G401 (cell line): ENCODE measurements at regions not wholly inside any gene's neighbourhood (a gene's known extent, or its start where the extent isn't known, plus 50 kb on each side); places are given as distances from the start of the nearest gene placed in this dataset.
"Not testable (repeated sequence)": the region's sequence is repeated elsewhere in the genome, so short reads cannot be mapped to it uniquely, and the experiment has no call there.

Source experiments
- DNase-seq: peaks from one replicate; pipeline ENCODE4 v3.0.0-alpha.2; 2015; ENCODE audit warnings: low spot score
- in situ Hi-C: cut with HindIII; loops from 2 replicates; pipeline ENCODE4 v1.10.0; 2016; ENCODE audit warnings: low sequenced_read_pairs, mixed read lengths

DNA sequence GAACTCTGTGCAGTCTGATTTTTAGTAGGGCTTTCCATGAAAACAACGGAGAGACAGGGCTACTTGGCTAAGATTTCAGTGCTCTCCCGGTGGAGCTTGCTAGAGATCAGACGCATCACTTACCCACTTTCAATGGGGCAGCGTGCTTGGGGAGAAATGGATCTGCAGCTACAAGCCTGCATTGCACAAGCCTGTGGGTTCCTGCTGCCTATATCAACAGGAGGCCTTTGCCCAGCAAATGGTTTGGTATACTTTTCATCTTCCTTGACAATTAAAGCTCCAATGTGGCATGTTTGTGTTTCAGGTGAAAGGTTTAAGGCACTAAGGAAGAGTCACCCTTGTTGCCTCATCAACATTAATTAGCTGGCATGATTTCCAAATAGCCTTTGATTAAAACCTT lies 136.0 kb upstream of the FOXQ1 start:
- in situ Hi-C loops, result no loop called here
- DNase-seq, result no peak

DNA sequence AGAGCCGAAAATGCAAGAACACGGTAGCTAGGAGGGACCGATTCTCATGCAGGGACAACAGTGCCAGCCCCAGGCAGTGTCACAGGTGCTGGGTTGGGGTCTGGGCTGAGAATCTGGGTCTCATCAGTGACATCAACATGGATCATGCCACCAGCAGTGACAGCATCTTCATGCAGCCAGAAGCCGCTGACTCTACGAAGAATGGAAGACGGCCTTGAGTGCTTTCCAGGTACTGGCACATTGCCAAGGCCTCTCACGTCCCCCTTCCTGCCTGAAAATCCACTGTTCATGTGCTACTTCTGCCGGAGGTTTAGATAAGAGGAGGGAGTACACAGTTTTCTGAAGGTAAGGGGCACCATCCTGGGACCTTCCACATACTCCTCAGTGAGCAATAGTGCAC lies 141.1 kb upstream of the FOXQ1 start:
- in situ Hi-C loops, result no loop called here
- DNase-seq, result no peak

DNA sequence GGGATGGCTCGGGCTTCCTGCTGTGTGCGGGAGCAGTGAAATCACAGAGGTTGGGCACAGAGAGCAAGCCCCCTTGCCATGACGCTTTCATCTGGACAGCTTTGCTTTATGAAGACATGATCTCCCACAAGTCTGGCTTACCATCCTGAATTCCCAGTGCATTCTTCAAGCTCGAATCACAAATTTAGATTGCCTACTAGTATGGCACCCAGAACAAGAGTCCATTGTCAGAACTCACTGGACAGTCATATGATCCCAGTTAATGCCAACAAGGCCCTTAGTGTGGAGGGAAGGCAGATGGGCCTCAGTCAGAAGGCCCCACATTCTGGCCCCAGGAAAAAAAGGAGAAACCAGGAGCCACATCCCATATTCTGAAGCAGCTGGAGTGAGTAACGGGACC lies 147.3 kb upstream of the FOXQ1 start:
- DNase-seq, result no peak
- in situ Hi-C loops, result no loop called here

DNA sequence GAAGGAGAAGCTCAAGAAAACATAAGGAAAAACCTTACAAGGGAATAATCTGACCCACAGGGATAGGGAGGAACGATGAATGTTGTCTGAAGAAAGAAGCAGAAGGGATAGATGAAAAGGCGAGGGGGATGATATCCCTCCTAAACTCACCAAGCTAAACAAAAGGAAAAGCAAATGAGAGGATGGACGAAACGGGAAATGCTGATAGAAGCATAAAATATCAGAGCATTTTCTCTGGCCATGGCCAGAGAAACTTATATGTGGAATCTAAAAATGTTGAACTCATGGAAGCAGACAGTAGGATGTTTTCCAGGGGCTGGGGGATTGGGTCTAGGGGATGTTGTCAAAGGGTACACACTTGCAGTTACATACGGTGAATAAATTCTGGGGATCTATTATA lies 148.4 kb upstream of the FOXQ1 start:
- in situ Hi-C loops, result no loop called here
- DNase-seq, result no peak

DNA sequence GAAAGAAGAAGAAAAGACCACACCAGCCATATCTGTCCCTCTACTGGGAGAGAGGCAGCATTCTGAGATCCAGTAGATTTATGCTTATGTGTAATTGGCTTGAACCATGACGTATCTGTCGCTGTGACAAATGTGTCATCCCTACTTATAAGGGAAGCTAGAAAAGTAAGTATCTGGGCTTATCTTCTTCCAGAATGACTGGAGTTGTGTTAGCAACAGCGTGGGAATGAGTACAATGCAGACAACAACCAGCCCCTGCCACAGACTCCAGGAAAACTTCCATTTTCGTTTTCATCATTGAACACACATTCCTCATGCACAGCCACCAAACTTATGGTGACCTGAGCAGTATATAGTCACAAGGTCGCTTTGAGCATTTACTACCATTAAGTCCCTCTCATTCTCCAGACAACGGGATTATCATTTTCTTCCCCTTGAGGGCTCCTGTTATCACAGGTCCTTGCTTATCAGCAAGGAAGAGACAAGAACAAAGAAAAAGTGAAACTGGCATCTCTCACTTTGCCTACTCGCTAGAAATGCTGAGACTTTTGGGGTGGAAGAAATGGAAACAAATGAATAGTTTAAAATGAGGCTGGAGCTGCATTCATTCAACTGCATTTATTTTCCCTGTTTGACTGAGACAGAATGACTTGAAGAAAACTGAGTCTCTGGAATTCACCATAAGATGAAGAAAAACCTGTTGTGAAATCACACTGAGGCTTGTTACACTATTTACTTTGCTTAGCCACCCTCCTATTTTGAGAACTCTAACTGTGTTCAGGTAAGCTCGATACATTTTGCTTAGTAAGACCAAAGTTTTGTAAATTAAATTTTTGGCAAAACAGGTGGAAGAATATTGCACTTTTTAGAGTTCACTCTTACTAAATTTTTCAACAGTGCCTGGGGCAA lies 149.3 kb upstream of the FOXQ1 start:
- no peak for DNase-seq
- in situ Hi-C loops, result no loop called here

DNA sequence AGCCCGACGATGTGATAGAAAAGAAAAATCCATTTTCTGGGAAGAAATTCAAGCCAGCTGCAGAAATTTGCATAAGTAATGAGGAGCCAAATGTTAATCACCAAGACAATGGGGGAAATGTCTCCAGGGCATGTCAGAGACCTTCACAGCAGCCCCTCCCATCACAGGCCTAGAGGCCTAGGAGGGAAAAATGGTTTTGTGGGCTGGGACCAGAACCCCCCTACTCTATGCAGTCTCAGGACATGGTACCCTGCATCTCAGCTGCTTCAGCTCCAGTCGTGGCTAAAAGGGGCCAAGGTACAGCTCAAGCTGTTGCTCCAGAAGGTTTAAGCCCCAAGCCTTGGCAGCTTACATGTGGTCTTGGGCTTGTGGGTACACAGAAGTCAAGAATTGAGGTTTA lies 155.5 kb upstream of the FOXQ1 start:
- DNase-seq, in situ Hi-C loops: not testable (repeated sequence)

DNA sequence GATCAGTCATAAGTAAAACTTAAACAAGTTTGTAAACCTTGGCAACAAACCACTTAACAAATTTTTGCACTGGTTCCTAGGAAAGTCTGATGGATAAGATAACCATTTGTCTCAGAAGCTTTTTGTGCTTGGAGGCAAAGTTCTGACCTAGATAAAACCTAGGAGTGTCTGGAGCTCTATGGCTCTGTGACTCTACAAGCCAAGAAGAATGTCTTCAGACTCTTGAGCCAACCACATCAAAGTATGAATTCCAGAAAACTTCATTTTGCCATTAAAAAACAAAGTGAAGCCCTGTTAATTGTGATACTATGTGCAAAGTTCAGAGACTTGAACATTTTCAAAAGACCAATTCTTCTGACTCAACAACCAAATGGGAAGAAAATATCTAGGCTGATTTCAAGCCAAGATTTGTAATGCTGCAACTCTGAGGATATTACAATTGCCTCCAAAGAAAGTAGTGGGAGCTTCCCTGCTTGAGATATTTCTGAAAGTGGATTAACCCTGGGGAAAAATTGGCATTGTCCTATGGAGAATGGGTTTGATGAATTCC lies 158.1 kb upstream of the FOXQ1 start:
- DNase-seq, result no peak
- in situ Hi-C loops, result no loop called here

DNA sequence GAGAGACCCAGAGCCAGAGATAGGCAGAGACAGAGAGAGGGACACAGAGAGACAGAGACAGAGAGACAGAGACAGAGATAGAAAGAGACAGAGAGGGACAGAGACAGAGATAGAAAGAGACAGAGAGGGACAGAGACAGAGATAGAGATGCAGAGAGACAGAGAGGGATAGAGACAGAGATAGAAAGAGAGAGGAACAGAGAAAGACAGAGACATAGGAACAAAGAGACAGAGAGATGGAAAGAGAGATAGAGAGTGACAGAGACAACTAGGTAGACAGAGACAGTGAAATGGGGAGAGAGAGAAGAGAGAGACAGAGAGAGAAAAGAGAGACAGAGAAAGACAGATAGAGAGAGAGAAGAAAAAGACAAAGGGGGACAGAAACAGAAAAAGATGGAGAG lies 165.4 kb upstream of the FOXQ1 start:
- no peak for DNase-seq
- in situ Hi-C loops, result no loop called here

DNA sequence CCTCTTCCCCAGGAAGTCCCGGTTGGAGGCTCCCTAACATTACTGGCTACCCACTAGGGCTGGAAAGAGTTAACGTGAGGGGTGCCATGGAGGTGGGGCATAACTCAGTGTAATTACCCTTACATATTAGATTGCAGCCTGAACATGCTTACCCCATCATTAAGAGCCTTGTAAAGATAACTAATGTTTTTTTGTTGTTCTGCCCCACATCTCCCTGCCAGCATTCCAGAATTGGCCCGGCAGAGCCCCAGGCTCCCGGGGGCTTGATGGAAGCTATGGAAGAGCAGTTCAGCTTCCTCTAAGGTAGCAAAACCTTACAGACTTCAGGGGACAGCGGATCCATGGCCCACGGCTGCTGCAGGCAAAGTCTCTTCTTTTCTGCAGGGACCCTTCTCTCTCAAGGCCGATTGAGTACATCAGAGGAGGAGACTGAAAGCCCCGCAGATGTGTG lies 166.1 kb upstream of the FOXQ1 start:
- DNase-seq, result no peak
- in situ Hi-C loops, result no loop called here

DNA sequence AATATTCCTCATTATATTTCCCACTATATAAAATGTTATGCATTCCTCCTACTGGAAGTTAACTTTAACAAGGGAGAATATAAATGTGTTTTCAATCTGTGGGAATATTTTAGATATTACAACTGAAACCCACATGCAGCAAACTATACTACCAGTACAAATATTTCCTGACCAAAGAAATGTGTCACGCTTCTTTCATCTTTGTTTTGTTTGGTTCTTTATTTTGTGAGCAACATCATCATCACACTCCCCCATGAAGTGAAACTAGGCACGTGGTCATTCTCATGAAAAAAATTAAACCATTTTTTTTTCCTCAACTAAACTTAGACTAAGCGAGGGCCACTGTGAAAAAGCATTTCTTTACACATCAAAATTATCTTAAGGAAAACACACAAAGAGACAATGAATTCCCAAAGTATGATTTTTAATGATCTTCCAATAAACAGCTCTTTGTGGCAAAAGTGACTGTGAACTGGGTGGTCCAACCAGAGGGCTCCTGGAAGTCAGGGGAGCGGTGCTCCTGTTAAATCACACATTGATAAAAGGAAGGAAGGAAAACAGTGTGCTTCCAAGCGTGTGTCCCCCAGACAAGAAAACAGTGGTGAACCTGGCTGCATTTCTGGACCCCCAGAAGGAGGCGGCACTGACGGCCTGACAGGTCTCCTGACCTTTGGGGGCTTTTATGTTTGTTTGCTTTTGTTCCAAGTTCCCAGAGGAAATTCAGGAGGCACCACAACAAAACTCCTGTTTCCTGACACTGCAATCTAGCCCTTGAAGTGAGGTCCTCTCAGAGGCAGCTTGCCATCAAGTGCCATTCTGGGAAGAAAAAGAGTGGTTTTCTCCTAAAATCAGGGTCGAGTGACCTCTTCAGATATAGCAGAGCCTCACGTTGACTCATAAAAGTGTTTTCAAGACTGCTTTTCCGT lies 166.8 kb upstream of the FOXQ1 start:
- in situ Hi-C loops, result no loop called here
- DNase-seq, result no peak

DNA sequence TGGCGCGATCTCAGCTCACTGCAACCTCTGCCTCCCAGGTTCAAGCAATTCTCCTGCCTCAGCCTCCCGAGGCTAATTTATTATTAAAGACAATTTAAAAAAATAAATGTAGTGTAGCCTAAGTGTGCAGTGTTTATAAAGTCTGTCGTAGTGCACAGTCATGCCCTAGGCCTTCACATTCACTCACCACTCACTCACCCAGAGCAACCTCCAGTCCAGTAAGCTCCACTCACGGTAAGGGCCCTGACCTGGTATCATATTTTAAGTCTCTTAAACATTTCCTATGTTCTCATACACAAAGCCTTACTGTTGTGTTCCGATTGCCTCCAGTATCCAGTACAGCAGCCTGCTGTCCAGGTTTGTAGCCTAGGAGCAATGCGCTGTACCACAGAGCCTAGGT lies 168.2 kb upstream of the FOXQ1 start:
- in situ Hi-C loops, result no loop called here

DNA sequence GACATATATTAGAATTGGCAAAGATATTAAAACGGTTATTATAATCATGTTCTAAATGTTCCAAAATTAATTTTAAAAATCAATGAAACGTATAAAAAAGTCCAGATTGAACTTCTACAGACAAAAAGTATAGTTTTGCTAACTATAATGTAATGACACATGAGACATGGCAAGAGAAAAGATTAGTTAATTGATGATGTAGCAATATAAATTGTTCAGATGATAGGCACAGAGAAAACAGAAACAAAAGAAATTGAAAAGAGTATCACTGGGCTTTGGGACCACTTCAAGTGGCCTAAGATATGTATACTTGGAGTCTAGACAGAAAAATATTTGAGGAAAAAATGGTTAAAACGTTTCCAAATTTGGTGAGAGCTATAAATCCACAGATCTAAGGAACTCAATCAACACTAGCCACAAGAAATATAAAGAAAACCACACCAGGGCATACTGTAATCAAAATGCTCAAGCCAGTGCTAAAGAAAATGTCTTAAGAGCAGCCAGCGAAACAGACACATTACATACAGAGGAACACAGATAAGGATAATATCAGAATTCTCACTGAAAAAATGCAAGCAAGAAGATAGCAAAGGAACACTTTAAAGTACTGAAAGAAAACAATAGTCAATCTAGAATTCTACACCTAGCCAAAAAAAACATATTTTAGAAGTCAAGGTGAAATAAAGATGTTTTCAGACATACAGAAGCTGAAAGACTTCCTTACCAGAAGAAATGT lies 172.6 kb upstream of the FOXQ1 start:
- DNase-seq, result no peak
- in situ Hi-C loops, result no loop called here

More for the DNA sequence above, 168.2 kb upstream of the FOXQ1 start:
- DNase-seq, result no peak

DNA sequence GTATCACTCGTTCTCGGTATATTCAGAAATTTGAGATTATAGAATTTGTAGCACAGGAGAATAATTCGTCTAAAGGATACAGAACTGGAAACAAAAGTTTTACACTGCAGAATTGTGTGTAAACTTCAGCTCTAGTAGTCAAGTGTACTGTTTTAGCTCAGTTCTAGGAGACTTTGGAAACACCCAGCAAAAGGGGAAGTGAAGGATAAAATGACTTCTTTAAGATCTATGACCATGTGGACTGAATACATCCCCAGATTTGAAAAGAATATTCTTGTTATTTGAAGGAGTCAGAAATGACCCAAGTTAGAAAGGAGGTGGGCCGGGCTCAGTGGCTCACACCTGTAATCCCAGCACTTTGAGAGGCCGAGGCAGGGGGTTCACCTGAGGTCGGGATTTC lies 174.0 kb upstream of the FOXQ1 start:
- no peak for DNase-seq
- in situ Hi-C loops, result no loop called here

DNA sequence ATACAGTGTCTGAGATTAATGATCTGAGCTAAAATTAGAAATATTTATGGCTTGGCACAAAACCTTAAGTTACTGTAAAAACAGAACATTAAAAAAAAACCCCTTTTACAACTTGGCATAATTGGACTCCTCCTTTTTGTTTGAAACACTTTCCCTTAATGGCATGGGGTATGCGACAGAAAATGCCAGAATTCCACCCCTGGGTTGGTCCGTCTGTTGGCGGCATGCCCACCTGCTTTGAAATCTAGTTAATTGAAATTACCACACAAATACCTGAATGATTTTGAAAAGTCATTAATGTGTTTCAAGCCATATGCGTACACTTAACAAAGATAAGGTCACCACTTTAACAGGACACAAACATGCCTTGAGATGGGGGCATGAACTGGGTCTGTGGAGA lies 175.1 kb upstream of the FOXQ1 start:
- in situ Hi-C loops, result no loop called here
- no peak for DNase-seq

DNA sequence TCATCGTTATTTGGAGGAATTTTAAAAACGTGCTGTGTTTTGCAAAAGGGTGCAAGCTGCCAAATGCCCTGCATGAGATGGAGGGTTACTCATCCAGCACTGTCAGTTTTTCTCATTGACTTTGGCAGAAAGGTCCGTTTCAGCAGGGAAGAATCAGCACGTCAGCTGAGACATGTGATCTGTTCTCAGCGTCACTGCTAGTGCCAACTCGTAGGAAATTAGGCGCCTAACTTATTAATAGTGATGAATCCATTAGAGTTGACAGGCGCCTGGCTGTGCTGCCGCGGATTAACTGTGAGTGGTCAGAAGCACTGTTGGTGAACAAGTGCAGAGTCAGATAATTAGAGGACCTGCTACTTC lies 175.5 kb upstream of the FOXQ1 start:
- in situ Hi-C loops, result no loop called here
- DNase-seq, result peak; percentile 93

DNA sequence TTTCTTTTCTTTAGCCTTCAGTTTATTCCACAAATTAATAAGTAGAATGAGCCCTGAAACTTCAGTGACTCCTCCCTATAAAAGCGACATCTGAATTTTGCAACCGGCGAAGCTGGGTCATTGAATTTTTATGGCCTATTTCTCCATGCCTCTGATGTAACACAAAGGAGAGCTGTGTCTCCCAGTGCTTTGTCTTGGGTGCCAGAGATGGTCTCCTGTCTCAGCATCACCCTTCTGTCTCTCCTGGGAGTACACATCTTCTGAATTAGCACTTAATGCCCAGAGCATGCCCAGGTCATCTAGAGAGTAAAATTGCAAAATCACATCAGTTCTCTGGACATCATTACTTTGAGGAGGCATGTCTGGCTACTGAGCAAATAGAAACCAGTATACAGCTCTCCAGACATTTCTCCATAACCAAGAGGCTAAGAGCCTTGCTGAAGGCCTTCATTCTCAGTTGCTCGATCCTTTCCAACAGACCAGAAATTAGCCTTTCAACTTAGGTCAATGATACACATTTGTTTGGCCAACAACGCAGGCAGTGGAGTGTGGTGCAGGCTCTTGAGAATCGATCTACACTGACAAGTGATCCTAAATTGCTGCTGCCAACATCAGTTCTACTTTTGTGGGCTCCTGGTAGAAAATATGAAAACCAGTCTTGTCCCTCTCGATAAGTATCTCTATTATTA lies 176.0 kb upstream of the FOXQ1 start:
- peak; percentile 46 for DNase-seq
- in situ Hi-C loops, result no loop called here

DNA sequence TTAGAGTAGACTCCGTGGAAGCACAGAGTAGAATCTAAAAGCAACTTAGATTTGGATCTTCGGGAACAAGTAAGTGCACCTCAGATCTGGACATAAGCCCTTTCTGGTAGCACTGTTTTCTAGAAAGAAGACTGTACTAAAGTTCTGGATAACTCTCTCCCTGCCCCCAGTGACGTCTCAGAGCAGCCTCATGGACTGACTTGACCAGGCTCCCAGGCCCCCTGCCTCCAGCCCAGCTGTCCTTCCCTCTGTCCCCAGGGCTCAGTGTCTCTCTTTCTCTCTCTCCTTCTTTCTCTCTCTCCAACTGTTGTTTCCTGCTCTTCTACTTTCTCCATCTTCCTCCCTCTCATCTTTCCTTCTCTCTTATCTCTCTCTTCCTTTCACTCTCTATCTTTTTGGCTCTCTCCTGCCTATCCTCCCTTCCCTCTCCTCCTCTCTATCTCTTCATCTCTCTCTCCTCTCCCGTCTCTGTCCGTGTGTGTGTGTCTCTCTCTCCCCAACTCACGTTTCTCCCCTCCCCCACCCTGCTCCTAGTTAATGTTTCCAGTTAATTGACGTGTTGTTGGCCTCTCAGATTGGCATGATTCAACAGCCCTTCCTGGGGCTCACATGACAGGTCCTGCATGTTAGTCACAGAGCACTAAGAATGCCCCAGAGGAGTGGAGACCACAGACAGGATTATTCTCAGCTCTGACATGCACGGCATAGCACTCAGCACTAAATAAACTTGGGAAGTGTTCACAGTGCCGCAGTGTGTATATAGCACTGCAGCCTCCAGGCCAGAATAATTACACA lies 180.4 kb upstream of the FOXQ1 start:
- no peak for DNase-seq
- in situ Hi-C loops, result no loop called here

DNA sequence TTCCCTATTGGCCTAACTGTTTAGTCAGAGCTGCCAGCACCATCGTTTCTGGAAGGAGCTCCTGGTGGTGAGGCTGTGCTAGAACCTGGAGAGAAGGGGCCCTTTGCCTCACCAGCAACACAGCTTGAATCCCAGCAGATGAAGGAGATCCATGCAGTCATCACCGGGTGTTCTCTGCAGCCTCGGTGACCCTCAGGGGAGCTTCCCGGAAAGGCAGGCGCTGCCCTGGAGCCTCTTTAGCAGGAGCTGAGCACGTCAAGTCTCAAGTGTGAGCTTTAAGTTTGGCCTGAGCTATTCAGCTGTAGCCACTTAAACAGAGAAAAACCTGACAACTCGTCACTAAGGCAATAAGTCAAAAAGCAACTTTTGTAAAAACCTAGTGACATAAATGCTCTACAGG lies 181.2 kb upstream of the FOXQ1 start:
- in situ Hi-C loops, result no loop called here
- DNase-seq, result no peak
